ENCODE measurements at regions not wholly inside any gene's neighbourhood (a gene's known extent, or its start where the extent isn't known, plus 50 kb on each side); places are given as distances from the start of the nearest gene placed in this dataset.
"Not testable (repeated sequence)": the region's sequence is repeated elsewhere in the genome, so short reads cannot be mapped to it uniquely, and the experiment has no call there.

GRCh38 chr21:35801391-35801790, 258.9 kb downstream of the SETD4 start:
- no peak for DNase-seq (ENCODE audit: low spot score)

- not testable (repeated sequence) for DNase-seq (ENCODE audit: low spot score)
These were observed 259.4 kb downstream of the SETD4 start for GRCh38 chr21:35800796-35801385.

- DNase-seq (ENCODE audit: low spot score), result no peak
These were observed 263.5 kb downstream of the SETD4 start for GRCh38 chr21:35796844-35797243.

- DNase-seq (ENCODE audit: low spot score), result not testable (repeated sequence)
These were observed 265.8 kb downstream of the SETD4 start for GRCh38 chr21:35794527-35794926.

GRCh38 chr21:35792569-35793305, 267.6 kb downstream of the SETD4 start:
- DNase-seq (ENCODE audit: low spot score), result no peak

- no peak for DNase-seq (ENCODE audit: low spot score)
These were observed 268.6 kb downstream of the SETD4 start for GRCh38 chr21:35791541-35792325.

- no peak for DNase-seq (ENCODE audit: low spot score)
These were observed 276.6 kb downstream of the SETD4 start for GRCh38 chr21:35783721-35784120.

- DNase-seq (ENCODE audit: low spot score), result no peak
These were observed 277.7 kb downstream of the SETD4 start for GRCh38 chr21:35782667-35783066.

- no peak for DNase-seq (ENCODE audit: low spot score)
These were observed 279.3 kb downstream of the SETD4 start for GRCh38 chr21:35780983-35781382.

- no peak for DNase-seq (ENCODE audit: low spot score)
These were observed 280.4 kb downstream of the SETD4 start for GRCh38 chr21:35779690-35780570.

- no peak for DNase-seq (ENCODE audit: low spot score)
These were observed 281.2 kb downstream of the SETD4 start for GRCh38 chr21:35779167-35779566.

GRCh38 chr21:35777081-35777480, 283.2 kb downstream of the SETD4 start:
- no peak for DNase-seq (ENCODE audit: low spot score)

- DNase-seq (ENCODE audit: low spot score), result no peak
These were observed 284.4 kb downstream of the SETD4 start for GRCh38 chr21:35775778-35776544.

- DNase-seq (ENCODE audit: low spot score), result no peak
These were observed 290.0 kb downstream of the SETD4 start for GRCh38 chr21:35770101-35770945.

- DNase-seq (ENCODE audit: low spot score), result no peak
These were observed 292.1 kb downstream of the SETD4 start for GRCh38 chr21:35768187-35768586.

- no peak for DNase-seq (ENCODE audit: low spot score)
These were observed 295.7 kb downstream of the SETD4 start for GRCh38 chr21:35764586-35764985.

GRCh38 chr21:35764077-35764476, 296.2 kb downstream of the SETD4 start:
- no peak for DNase-seq (ENCODE audit: low spot score)

- no peak for DNase-seq (ENCODE audit: low spot score)
These were observed 305.7 kb downstream of the SETD4 start for GRCh38 chr21:35754583-35754982.

GRCh38 chr21:35753308-35753707, 307.0 kb downstream of the SETD4 start:
- no peak for DNase-seq (ENCODE audit: low spot score)

- DNase-seq (ENCODE audit: low spot score), result no peak
These were observed 309.2 kb downstream of the SETD4 start for GRCh38 chr21:35751171-35751570.
